CD4-positive, alpha-beta T cell treated with Interleukin-4 for 1 hour (primary cell): ENCODE measurements at regions not wholly inside any gene's neighbourhood (a gene's known extent, or its start where the extent isn't known, plus 50 kb on each side); places are given as distances from the start of the nearest gene placed in this dataset.
"Not testable (repeated sequence)": the region's sequence is repeated elsewhere in the genome, so short reads cannot be mapped to it uniquely, and the experiment has no call there.

Experiments used
- DNase-seq, 2 donors: peaks; one replicate each; pipeline ENCODE4 v3.0.0-alpha.2; 2020 to 2022

DNA sequence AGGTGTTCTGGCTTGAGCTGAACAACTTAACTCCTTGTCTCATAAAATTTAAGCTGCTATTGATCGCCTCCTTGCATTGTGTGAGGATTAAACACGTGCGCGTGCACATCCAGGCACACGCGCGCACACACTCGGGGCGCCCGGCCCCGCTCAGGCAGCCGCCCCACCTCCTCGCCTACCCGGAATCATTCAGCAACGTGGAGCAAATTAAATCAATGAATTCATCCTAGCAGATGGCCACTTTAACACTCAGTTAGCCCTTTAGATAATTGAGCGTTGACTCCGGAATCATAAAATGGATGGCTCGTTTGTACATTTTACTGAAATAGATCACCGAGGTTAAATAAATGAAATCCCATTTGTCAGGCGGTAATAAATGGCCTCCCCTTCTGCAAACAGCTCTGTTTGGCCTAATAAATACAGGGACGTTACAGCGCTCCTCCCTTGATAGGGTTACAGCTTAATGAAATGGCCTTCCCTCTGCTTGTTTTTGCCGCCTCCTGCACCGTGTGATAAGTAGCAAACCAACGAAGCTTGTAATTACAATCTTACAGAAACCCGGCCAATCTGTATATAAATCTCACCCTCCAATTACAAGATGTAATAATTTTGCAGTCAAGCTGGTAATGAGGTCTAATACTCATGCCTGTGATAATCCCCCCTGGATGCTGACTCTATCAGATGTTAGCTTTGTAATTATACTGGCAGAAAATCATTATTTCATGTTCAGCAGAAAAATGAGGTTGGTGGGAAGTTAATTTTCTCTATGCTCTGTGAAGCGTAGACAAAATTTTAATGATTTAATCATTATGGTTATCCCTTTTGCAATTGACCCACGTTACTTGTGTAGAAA, 229.7 kb upstream of the IRX4 start:
- no peak for DNase-seq

DNA sequence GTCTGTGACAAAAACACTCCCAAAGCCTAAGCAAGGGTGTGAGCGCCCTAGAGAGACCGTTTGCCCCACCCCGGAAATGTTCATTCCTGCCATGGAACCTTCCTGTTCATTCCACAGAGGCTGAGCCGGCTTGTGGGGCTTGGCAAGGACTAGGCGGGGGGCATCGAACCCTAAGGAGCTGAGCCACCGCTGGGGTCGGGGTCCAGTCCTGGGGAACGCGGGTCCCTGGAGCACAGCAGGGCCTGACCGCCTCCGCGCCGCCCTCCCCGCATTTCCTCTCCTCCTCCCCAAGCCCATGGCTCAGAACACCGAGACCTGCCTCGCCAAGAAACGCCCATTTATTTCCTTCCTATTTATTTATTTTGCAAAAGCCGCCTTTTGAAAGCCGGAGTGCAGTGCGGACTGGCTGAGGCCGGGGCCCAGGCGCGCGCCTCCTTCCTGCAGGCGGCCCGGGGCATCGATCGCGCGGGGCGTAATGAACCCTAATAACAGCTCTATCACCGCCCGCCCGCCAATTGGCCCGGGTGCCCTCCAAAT, 228.9 kb upstream of the IRX4 start:
- no peak for DNase-seq

DNA sequence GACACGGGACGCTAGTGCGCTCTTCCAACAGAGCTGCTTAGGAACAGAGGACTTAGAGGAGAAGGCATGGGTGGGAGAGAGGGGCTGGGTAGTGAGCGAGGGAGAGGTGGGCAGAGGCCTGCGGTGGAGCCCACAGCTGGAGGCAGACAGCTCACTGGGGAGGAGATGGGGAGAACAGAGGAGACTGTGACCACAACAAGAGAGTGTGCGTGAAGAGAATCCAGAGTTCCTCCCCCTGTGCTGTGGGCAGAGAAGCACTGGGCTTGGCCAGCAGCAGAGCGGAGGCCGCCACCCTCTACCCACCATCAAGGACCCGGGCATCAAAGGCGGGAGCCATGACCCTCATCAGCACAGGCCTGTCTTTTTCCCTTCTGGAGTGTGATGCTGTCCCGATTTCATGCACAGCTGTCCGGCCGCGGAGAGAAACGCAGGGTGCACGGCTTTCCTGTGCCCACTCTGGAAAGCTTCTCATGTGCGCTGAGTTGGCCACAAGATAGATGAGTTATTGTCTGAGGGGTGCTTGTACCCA, 228.3 kb upstream of the IRX4 start:
- DNase-seq: no peak

- no peak for DNase-seq
Observed at GRCh38 chr5:2110137-2110933, 227.6 kb upstream of the IRX4 start.

GRCh38 chr5:2109566-2109965, 226.8 kb upstream of the IRX4 start:
- DNase-seq: no peak

DNA sequence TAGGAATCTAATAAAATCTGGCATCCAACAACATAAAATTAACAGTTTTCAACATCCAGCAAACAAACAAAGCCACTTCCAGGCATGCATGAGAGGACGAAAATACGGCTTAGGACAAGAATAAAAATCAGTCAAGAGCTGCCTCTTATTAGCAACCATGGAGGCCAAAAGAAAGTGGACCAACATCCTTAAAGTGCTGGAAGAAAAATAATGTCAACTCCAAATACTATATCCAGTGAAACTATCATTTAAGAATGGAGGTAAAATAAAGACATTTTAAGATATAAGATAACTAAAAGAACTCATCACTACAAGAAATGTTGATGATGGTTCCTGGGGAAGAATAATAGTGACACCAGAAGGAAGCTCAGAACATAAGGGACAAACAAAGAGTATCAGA, 224.0 kb upstream of the IRX4 start:
- no peak for DNase-seq

GRCh38 chr5:2105141-2105540, 222.4 kb upstream of the IRX4 start:
- DNase-seq: peak in 1 of 2 donors; percentile 1

GRCh38 chr5:2103940-2104339, 221.2 kb upstream of the IRX4 start:
- DNase-seq: no peak

- DNase-seq: no peak
Observed at GRCh38 chr5:2102819-2103776, 220.4 kb upstream of the IRX4 start.

GRCh38 chr5:2101685-2102084, 219.0 kb upstream of the IRX4 start:
- DNase-seq: no peak

DNA sequence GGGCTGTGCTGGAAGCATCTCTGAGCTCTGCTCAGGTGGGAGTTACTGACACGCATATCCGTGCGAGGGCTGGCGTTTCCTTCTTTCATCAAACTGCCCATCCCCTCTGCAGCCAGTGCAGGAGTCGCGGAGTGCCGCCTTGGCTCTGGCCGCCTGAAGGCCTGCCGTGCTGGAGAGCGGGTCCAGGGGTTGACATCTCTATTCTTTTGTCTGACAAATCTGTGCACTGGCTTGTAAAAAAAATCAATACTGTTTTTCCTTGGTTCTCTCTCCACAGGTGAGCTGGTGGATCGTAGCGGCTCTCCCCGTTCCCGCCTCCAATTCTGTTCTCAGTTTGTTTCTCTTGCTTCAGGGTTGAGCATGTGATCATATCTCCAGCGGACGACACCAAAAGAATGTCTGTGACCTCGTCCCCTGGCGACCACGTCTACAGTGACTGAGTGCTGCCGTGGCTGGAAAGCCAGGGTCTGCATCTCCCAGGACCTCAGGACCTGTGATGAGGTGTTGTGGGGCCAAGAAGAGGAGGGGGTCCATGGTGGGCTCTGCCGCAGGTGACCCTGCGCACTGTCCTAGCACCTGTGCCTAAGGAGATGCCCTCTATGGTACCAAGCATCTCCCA, 214.3 kb upstream of the IRX4 start:
- no peak for DNase-seq

DNA sequence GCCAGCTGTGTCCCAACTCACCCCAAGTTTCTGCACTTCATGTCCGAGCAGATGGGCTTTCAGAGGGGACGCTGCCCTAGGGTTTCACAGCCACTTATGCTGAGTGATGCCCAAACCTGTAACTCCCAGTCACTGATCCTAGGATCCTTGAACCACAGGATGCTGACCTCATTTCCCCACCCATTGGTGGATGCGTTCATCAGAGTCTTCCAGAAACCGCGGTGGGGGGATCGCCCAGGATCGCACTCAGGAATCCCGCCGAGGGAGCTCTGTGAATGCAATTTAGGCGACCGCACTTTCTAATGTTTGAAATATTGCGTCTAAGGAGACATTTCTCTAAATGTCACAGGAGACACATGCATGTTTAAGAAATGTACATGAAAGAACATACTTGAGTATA, 212.3 kb upstream of the IRX4 start:
- DNase-seq: no peak

DNA sequence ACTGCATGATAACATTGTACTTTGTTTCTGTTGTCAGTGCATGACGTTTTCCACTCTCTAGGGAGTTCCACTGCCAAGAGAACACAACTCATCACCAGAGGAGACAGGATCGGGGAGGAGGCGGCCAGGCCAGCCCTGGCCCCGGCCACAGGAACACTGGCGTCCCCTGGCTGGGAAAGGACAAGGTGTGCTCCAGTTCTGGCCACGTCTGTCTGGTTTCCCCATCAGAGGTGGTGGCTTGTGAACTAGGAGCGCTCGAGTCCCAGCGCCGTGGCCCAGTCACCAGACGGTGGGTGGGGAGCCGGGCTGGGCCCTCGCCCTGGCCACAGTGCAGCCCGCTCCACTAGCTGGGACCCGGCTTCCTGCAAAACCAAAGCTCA, 211.9 kb upstream of the IRX4 start:
- DNase-seq: no peak

GRCh38 chr5:2093859-2094615, 211.3 kb upstream of the IRX4 start:
- DNase-seq: no peak

DNA sequence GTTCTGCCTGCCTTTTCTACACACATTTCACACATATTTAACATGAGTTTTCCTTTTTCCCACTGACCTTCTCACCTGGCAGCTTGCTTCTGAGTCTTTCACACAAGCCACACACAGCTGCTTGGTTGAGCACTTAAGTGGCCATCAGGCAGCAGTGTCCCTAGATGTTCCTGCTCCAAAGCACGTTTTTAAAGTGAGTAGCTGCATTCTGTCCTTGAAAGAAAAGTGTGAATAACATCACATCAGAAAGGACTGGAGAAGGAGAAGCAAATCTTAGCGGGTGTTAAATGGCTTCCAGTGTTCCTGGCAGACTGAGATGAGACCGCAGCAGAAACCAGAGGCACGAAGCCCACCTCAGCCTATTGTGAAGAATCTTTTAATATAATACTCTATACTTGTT, 209.2 kb upstream of the IRX4 start:
- no peak for DNase-seq

DNA sequence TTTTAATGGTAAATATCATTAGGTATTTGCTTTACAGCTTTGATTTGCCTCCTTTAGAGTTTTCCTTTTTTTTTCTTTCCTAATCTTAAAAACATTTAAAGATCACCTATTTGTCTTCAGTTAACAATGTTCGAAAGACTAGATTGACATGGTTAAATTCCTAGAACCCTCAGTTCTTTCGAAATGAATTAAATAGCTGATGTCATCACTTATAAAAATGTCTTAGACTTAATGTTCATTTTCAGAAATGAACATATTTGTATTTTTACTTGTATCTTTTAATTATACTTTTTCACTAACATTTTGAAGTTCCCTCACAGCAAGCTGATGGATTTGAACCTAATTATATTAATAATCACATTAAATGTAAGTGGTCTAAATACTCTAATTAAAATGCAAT, 205.3 kb upstream of the IRX4 start:
- no peak for DNase-seq

DNA sequence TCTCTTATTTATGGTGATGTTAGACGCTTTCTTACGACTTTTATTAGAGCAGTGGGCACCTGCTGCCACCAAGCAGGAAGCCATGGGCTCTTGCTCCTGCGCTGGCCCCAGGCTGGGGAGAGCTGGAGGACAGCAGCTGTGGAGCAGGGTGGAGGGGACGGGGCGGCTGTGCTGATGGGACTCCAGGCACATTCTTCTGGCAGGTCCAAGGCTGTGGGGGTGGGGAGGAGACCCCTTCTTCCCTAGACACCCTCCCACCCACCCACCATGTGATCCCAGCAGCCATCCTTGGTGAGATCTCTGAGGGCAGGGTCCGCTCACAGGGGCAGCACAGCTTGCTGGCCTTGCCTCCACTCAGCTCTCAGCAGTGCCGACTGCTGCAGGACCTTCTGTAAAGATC, 192.6 kb upstream of the IRX4 start:
- DNase-seq: no peak

DNA sequence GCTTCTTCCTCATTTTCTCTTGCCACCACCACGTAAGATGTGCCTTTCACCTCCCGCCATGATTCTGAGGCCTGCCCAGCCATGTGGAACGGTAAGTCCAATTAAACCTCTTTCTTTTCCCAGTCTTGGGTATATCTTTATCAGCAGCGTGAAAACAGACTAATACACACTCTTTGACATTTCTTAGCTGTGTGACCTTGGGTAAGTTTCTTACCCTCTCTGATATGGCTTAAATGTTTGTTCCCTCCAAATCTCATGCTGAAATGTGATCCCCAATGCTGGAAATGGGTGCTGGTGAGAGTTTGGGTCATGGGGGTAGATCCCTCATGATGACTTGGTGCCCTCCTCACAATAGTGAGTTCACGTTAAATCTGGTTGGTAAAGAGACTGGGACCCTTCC, 188.8 kb upstream of the IRX4 start:
- DNase-seq: no peak

DNA sequence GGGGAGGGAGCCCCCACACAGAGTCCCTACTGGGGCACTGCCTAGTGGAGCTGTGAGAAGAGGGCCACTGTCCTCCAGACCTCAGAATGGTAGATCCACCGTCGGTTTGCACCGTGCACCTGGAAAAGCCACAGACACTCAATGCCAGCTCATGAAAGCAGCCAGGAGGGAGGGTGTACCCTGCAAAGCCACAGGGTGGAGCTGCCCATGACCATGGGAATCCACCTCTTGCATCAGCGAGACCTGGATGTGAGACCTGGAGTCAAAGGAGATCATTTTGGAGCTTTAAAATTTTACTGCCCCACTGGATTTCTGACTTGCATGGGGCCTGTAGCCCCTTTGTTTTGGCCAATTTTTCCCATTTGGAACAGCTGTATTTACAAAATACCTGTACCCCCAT, 188.1 kb upstream of the IRX4 start:
- DNase-seq: not testable (repeated sequence)

- DNase-seq: no peak
Observed at GRCh38 chr5:2068531-2068930, 185.8 kb upstream of the IRX4 start.

- no peak for DNase-seq
Observed at GRCh38 chr5:2066373-2066772, 183.6 kb upstream of the IRX4 start.
